ENCODE measurements at regions not wholly inside any gene's neighbourhood (a gene's known extent, or its start where the extent isn't known, plus 50 kb on each side); places are given as distances from the start of the nearest gene placed in this dataset.
"Not testable (repeated sequence)": the region's sequence is repeated elsewhere in the genome, so short reads cannot be mapped to it uniquely, and the experiment has no call there.

DNA sequence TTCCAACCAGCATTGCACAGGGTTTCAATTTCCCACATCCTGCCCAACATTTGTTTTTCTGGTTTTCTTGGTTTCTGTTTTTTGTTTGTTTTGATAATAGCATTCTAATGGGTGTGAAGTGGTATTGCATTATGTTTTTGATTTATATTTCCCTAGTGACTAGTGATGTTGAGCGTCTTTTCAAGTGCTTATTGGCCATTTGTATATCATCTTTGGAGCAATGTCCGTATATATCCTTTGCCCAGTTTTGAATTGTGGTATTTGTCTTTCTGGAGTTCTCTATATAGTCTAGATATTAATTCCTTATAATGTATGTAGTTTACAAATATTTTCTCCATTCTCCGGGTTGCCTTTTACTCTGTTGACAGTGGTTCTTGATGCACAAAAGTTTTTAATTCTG lies 2168.1 kb upstream of the DEFB115 start:
- H3K79me2 ChIP-seq (ENCODE audit: low read length); H3F3A ChIP-seq (ENCODE audit: low read length, unreplicated experiment); H3K4me2 ChIP-seq (ENCODE audit: low read length); intact Hi-C loops (cut with micrococcal nuclease); H3K36me3 ChIP-seq (ENCODE audit: low read depth, low read length); CTCF ChIA-PET; H3K9me3 ChIP-seq (ENCODE audit: low read length); H3K27ac ChIP-seq (ENCODE audit: low read length); ATAC-seq; POLR2A ChIA-PET (ENCODE audit: unreplicated experiment); H3K27me3 ChIP-seq (ENCODE audit: low read length); H3K9ac ChIP-seq (ENCODE audit: low read length); DNase-seq; BruUV-seq (replicated peaks); H3K9me2 ChIP-seq (replicated peaks; ENCODE audit: low read length); H3K4me3 ChIP-seq (ENCODE audit: low read length); H4K20me1 ChIP-seq (ENCODE audit: low read length); H2AFZ ChIP-seq (ENCODE audit: low read length); H3K4me1 ChIP-seq (ENCODE audit: insufficient read depth, low read length): not testable (repeated sequence)

GRCh38 chr20:29093958-29094357 lies 2163.5 kb upstream of the DEFB115 start:
- H3K4me1 ChIP-seq (ENCODE audit: insufficient read depth, low read length); H2AFZ ChIP-seq (ENCODE audit: low read length); H4K20me1 ChIP-seq (ENCODE audit: low read length); POLR2A ChIA-PET (ENCODE audit: unreplicated experiment); DNase-seq; H3K4me3 ChIP-seq (ENCODE audit: low read length); H3K79me2 ChIP-seq (ENCODE audit: low read length); H3K27ac ChIP-seq (ENCODE audit: low read length); H3K36me3 ChIP-seq (ENCODE audit: low read depth, low read length); H3K9ac ChIP-seq (ENCODE audit: low read length); H3K27me3 ChIP-seq (ENCODE audit: low read length); ATAC-seq; H3K9me3 ChIP-seq (ENCODE audit: low read length); H3K9me2 ChIP-seq (replicated peaks; ENCODE audit: low read length); CTCF ChIA-PET; H3K4me2 ChIP-seq (ENCODE audit: low read length); intact Hi-C loops (cut with micrococcal nuclease); H3F3A ChIP-seq (ENCODE audit: low read length, unreplicated experiment); BruUV-seq (replicated peaks): not testable (repeated sequence)

DNA sequence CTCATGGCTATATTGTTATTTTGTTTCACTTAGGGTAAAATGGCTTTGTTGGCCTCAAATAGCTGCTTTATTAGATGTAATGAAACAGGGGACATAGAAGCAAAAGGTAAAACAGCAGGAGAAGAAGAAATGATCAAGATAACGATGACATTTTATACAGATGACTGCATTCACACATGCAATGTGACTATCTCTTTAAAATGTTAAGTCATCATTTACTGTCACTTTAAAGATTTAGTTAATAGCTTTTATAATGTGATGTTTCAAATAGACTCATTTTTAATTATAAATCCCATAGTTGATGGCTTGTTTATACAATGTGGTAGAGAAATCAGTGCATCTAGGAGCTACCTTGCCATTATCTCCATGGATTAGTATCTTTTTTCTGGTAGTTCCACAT lies 2160.8 kb upstream of the DEFB115 start:
- H4K20me1 ChIP-seq (ENCODE audit: low read length); H3K79me2 ChIP-seq (ENCODE audit: low read length); ATAC-seq; intact Hi-C loops (cut with micrococcal nuclease); BruUV-seq (replicated peaks); H3K4me1 ChIP-seq (ENCODE audit: insufficient read depth, low read length); CTCF ChIA-PET; H3K27me3 ChIP-seq (ENCODE audit: low read length); H3K9ac ChIP-seq (ENCODE audit: low read length); H3F3A ChIP-seq (ENCODE audit: low read length, unreplicated experiment); H3K4me2 ChIP-seq (ENCODE audit: low read length); H3K4me3 ChIP-seq (ENCODE audit: low read length); H2AFZ ChIP-seq (ENCODE audit: low read length); H3K9me2 ChIP-seq (replicated peaks; ENCODE audit: low read length); DNase-seq; POLR2A ChIA-PET (ENCODE audit: unreplicated experiment); H3K9me3 ChIP-seq (ENCODE audit: low read length); H3K27ac ChIP-seq (ENCODE audit: low read length); H3K36me3 ChIP-seq (ENCODE audit: low read depth, low read length): not testable (repeated sequence)

GRCh38 chr20:29107884-29108283 lies 2149.6 kb upstream of the DEFB115 start:
- H4K20me1 ChIP-seq (ENCODE audit: low read length); POLR2A ChIA-PET (ENCODE audit: unreplicated experiment); H3K4me1 ChIP-seq (ENCODE audit: insufficient read depth, low read length); ATAC-seq; H3K27ac ChIP-seq (ENCODE audit: low read length); intact Hi-C loops (cut with micrococcal nuclease); H3K4me3 ChIP-seq (ENCODE audit: low read length); H2AFZ ChIP-seq (ENCODE audit: low read length); DNase-seq; H3K79me2 ChIP-seq (ENCODE audit: low read length); H3K9ac ChIP-seq (ENCODE audit: low read length); H3K9me3 ChIP-seq (ENCODE audit: low read length); CTCF ChIA-PET; H3K4me2 ChIP-seq (ENCODE audit: low read length); H3K36me3 ChIP-seq (ENCODE audit: low read depth, low read length); H3F3A ChIP-seq (ENCODE audit: low read length, unreplicated experiment); H3K27me3 ChIP-seq (ENCODE audit: low read length); H3K9me2 ChIP-seq (replicated peaks; ENCODE audit: low read length); BruUV-seq (replicated peaks): not testable (repeated sequence)

- BruUV-seq (replicated peaks): not testable (repeated sequence)
Observed at GRCh38 chr20:29109386-29109785, 2148.1 kb upstream of the DEFB115 start.

GRCh38 chr20:29115097-29115496 lies 2142.4 kb upstream of the DEFB115 start:
- intact Hi-C loops (cut with micrococcal nuclease); ATAC-seq; H3K36me3 ChIP-seq (ENCODE audit: low read depth, low read length); BruUV-seq (replicated peaks); H3K4me2 ChIP-seq (ENCODE audit: low read length); H3K9ac ChIP-seq (ENCODE audit: low read length); H3K9me2 ChIP-seq (replicated peaks; ENCODE audit: low read length); H3K79me2 ChIP-seq (ENCODE audit: low read length); H4K20me1 ChIP-seq (ENCODE audit: low read length); H3K27ac ChIP-seq (ENCODE audit: low read length); H3K4me1 ChIP-seq (ENCODE audit: insufficient read depth, low read length); H2AFZ ChIP-seq (ENCODE audit: low read length); CTCF ChIA-PET; H3F3A ChIP-seq (ENCODE audit: low read length, unreplicated experiment); DNase-seq; POLR2A ChIA-PET (ENCODE audit: unreplicated experiment); H3K27me3 ChIP-seq (ENCODE audit: low read length); H3K4me3 ChIP-seq (ENCODE audit: low read length): not testable (repeated sequence)
- peaks cover 16% of the 10 kb centered on the region; the same call in 1 of the 2 replicates for H3K9me3 ChIP-seq (ENCODE audit: low read length)

More at GRCh38 chr20:29109386-29109785, 2148.1 kb upstream of the DEFB115 start:
- H3K4me3 ChIP-seq (ENCODE audit: low read length); POLR2A ChIA-PET (ENCODE audit: unreplicated experiment); H3K9ac ChIP-seq (ENCODE audit: low read length); H3K9me3 ChIP-seq (ENCODE audit: low read length); H4K20me1 ChIP-seq (ENCODE audit: low read length); H2AFZ ChIP-seq (ENCODE audit: low read length); H3K79me2 ChIP-seq (ENCODE audit: low read length); H3K36me3 ChIP-seq (ENCODE audit: low read depth, low read length); H3K4me2 ChIP-seq (ENCODE audit: low read length); DNase-seq; H3K27me3 ChIP-seq (ENCODE audit: low read length); H3K9me2 ChIP-seq (replicated peaks; ENCODE audit: low read length); H3K4me1 ChIP-seq (ENCODE audit: insufficient read depth, low read length); intact Hi-C loops (cut with micrococcal nuclease); CTCF ChIA-PET; H3F3A ChIP-seq (ENCODE audit: low read length, unreplicated experiment); ATAC-seq; H3K27ac ChIP-seq (ENCODE audit: low read length): not testable (repeated sequence)
